H9 (cell line): ENCODE measurements at regions not wholly inside any gene's neighbourhood (a gene's known extent, or its start where the extent isn't known, plus 50 kb on each side); places are given as distances from the start of the nearest gene placed in this dataset.
A peak's percentile ranks its signal among the peaks of the same experiment; 100 is the strongest.

Experiments
- DNase-seq: peaks from one replicate; pipeline ENCODE4 v3.0.0-alpha.2; 2017
- H2AFZ ChIP-seq: one replicate; pipeline ENCODE4 v1.6.1; 2013; ENCODE audit warnings: mild to moderate bottlenecking, low read length, control low read depth, moderate library complexity
- H2AK5ac ChIP-seq: 2 replicates; pipeline ENCODE4 v1.6.1; 2013; ENCODE audit warnings: low read length, control low read depth, mixed read lengths; ENCODE audit not compliant: insufficient read length
- H2BK120ac ChIP-seq: one replicate; pipeline ENCODE4 v1.6.1; 2013; ENCODE audit warnings: low read depth, mild to moderate bottlenecking, low read length, control low read depth, inconsistent platforms; ENCODE audit not compliant: poor library complexity, severe bottlenecking
- H2BK12ac ChIP-seq: 2 replicates; pipeline ENCODE4 v1.6.1; 2013; ENCODE audit warnings: low read length, control low read depth, mixed read lengths, low read depth; ENCODE audit not compliant: insufficient read length
- H2BK15ac ChIP-seq: 2 replicates; pipeline ENCODE4 v1.6.1; 2013; ENCODE audit warnings: low read depth, low read length, control low read depth
- H2BK20ac ChIP-seq: one replicate; pipeline ENCODE4 v1.6.1; 2013; ENCODE audit warnings: low read depth, mild to moderate bottlenecking, low read length, control low read depth, inconsistent platforms; ENCODE audit not compliant: poor library complexity, severe bottlenecking
- H2BK5ac ChIP-seq: 2 replicates; pipeline ENCODE4 v1.6.1; 2013; ENCODE audit warnings: low read length, control low read depth, mixed read lengths; ENCODE audit not compliant: insufficient read length
- H3K14ac ChIP-seq: 2 replicates; pipeline ENCODE4 v1.6.1; 2013; ENCODE audit warnings: low read length, control low read depth; ENCODE audit not compliant: insufficient read depth
- H3K18ac ChIP-seq: 2 replicates; pipeline ENCODE4 v1.6.1; 2013; ENCODE audit warnings: low read depth, mild to moderate bottlenecking, mixed read lengths, low read length, control low read depth; ENCODE audit not compliant: insufficient read length
- H3K23ac ChIP-seq: 2 replicates; pipeline ENCODE4 v1.6.1; 2013; ENCODE audit warnings: low read length, control low read depth, mixed read lengths, low read depth; ENCODE audit not compliant: insufficient read length
- H3K23me2 ChIP-seq: 2 replicates; pipeline ENCODE4 v1.6.1; 2013; ENCODE audit warnings: low read depth, mild to moderate bottlenecking, mixed read lengths, low read length, control low read depth; ENCODE audit not compliant: insufficient read length, poor library complexity, severe bottlenecking
- H3K27ac ChIP-seq: 2 replicates; pipeline ENCODE4 v1.5.1; 2013; ENCODE audit warnings: low read length, control low read depth, mixed read lengths, low read depth; ENCODE audit not compliant: insufficient read length
- H3K27me3 ChIP-seq: 2 replicates; pipeline ENCODE4 v1.6.1; 2013; ENCODE audit warnings: low read length, control low read depth, inconsistent platforms; ENCODE audit not compliant: insufficient read depth
- H3K4ac ChIP-seq: 2 replicates; pipeline ENCODE4 v1.6.1; 2013; ENCODE audit warnings: low read depth, mild to moderate bottlenecking, control low read depth, inconsistent platforms, low read length, moderate library complexity
- H3K4me1 ChIP-seq: 2 replicates; pipeline ENCODE4 v1.6.1; 2013; ENCODE audit warnings: low read length, control low read depth, inconsistent platforms; ENCODE audit not compliant: insufficient read depth
- H3K4me2 ChIP-seq: 2 replicates; pipeline ENCODE4 v1.6.1; 2013; ENCODE audit warnings: low read length, control low read depth, mixed read lengths; ENCODE audit not compliant: insufficient read length, insufficient read depth
- H3K56ac ChIP-seq: 2 replicates; pipeline ENCODE4 v1.6.1; 2013; ENCODE audit warnings: low read depth, mild to moderate bottlenecking, mixed read lengths, low read length, control low read depth; ENCODE audit not compliant: insufficient read length
- H3K79me1 ChIP-seq: 2 replicates; pipeline ENCODE4 v1.6.1; 2013; ENCODE audit warnings: low read depth, mild to moderate bottlenecking, moderate library complexity, low read length, control low read depth, inconsistent platforms; ENCODE audit not compliant: insufficient read depth, poor library complexity, severe bottlenecking
- H3K79me2 ChIP-seq: 2 replicates; pipeline ENCODE4 v1.6.1; 2013; ENCODE audit warnings: low read length, control low read depth, inconsistent platforms; ENCODE audit not compliant: insufficient read depth
- H3K9ac ChIP-seq: 2 replicates; pipeline ENCODE4 v1.6.1; 2013; ENCODE audit warnings: low read length, control low read depth, mixed read lengths; ENCODE audit not compliant: insufficient read length; ENCODE audit errors: extremely low read depth
- H3K9me3 ChIP-seq: one replicate; pipeline ENCODE4 v1.6.1; 2013; ENCODE audit warnings: low read depth, low read length, inconsistent platforms; ENCODE audit not compliant: control insufficient read depth
- H3T11ph ChIP-seq: one replicate; pipeline ENCODE4 v1.6.1; 2013; ENCODE audit warnings: mild to moderate bottlenecking, low read length, control low read depth, inconsistent platforms
- H4K20me1 ChIP-seq: one replicate; pipeline ENCODE4 v1.6.1; 2013; ENCODE audit not compliant: control insufficient read depth, insufficient read length, insufficient read depth
- H4K5ac ChIP-seq: 2 replicates; pipeline ENCODE4 v1.6.1; 2013; ENCODE audit warnings: low read depth, mild to moderate bottlenecking, mixed read lengths, low read length, control low read depth; ENCODE audit not compliant: insufficient read length
- H4K8ac ChIP-seq: replicated peaks from 2 replicates; pipeline ENCODE4 v1.6.1; 2013; ENCODE audit warnings: low read length, control low read depth, mixed read lengths, low read depth; ENCODE audit not compliant: insufficient read length
- H4K91ac ChIP-seq: 2 replicates; pipeline ENCODE4 v1.6.1; 2013; ENCODE audit warnings: low read depth, mild to moderate bottlenecking, moderate library complexity, mixed read lengths, low read length, control low read depth; ENCODE audit not compliant: insufficient read length
- H3K27ac Mint-ChIP-seq, 3 experiments: 2 replicates in 2 of 3; 3 replicates in 1 of 3; pipeline ENCODE4 v1.8.0; 2020 to 2021; ENCODE audit warnings: mixed read lengths in 3 of 3, mild to moderate bottlenecking in 1 of 3, moderate library complexity in 1 of 3
- H3K27me3 Mint-ChIP-seq: 2 replicates; pipeline ENCODE4 v1.8.0; 2021; ENCODE audit warnings: low read depth, mild to moderate bottlenecking, moderate library complexity, mixed read lengths
- H3K36me3 Mint-ChIP-seq, 3 experiments: 2 replicates in 2 of 3; 3 replicates in 1 of 3; pipeline ENCODE4 v1.8.0; 2020 to 2021; ENCODE audit warnings: low read depth in 3 of 3, mixed read lengths in 3 of 3; ENCODE audit not compliant: insufficient read depth in 1 of 3
- H3K4me1 Mint-ChIP-seq, 2 experiments: 2 replicates each; pipeline ENCODE4 v1.8.0; 2020; ENCODE audit warnings: mixed read lengths in 2 of 2
- H3K4me3 Mint-ChIP-seq, 2 experiments: 2 replicates in 1 of 2; 3 replicates in 1 of 2; pipeline ENCODE4 v1.8.0; 2020 to 2021; ENCODE audit warnings: mild to moderate bottlenecking in 2 of 2, mixed read lengths in 2 of 2, moderate library complexity in 1 of 2
- H3K9me3 Mint-ChIP-seq, 2 experiments: 2 replicates in 1 of 2; 3 replicates in 1 of 2; pipeline ENCODE4 v1.8.0; 2020; ENCODE audit warnings: mild to moderate bottlenecking in 2 of 2, mixed read lengths in 2 of 2, moderate library complexity in 1 of 2
- WGBS: extraction: QIAGEN DNeasy Blood & Tissue Kit; methylation state at CpG from one replicate; pipeline ENCODE4 v1.1.7; 2013; ENCODE audit warnings: missing lambda C conversion rate, low lambda C conversion rate, mixed read lengths; ENCODE audit not compliant: insufficient read length; ENCODE audit errors: extremely low coverage; 5-methylcytosine and 5-hydroxymethylcytosine counted together
- TF ChIP-seq, protein P1 (sequence below): fragments of 200-600 bp; sonication (generic); conservative IDR thresholded peaks from 3 replicates; pipeline ENCODE4 v1.8.0; 2021; ENCODE audit warnings: antibody characterized with exemption, mild to moderate bottlenecking

DNA sequence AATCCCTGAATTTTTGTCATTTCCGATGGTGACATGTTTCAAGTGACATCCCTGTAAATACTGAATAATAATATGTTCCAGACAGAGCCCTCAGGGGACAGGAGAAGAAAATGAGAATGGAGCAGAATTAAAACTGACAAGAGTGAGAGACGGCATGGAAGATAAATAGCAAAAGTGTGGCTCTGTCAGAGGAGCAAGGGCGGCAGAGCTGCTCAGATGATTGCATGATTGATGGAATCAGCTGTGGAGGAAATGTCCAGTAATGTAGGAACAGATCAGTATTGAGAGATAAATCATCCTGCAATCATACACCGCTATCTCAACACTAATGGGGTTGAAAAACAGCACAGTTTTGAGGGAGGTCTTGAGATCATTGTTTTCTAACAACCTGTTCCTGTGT lies 350.3 kb downstream of the STIM2 start:
- Histone ChIP-seq H2BK12ac (no peak overlapping the region), H2BK20ac (no peak overlapping the region), H3K14ac (no peak overlapping the region), H2BK5ac (no peak overlapping the region), H2AFZ (no peak overlapping the region), H3K9ac (no peak overlapping the region), H3K4me2 (no peak overlapping the region), H3K79me2 (no peaks in the 10 kb centered on the region), H3K56ac (no peak overlapping the region), H2BK15ac (no peak overlapping the region), H4K5ac (no peak overlapping the region), H2BK120ac (no peak overlapping the region), H3K4me1 (no peaks in the 10 kb centered on the region), H4K8ac (no peak overlapping the region), H3K79me1 (no peaks in the 10 kb centered on the region), H3T11ph (no peak overlapping the region), H3K4ac (no peak overlapping the region), H2AK5ac (no peak overlapping the region), H4K91ac (no peak overlapping the region), H3K23ac (no peak overlapping the region), H4K20me1 (no peaks in the 10 kb centered on the region), H3K23me2 (no peaks in the 10 kb centered on the region), H3K9me3 (no peaks in the 10 kb centered on the region), H3K27ac (no peak overlapping the region), H3K18ac (no peak overlapping the region), H3K27me3 (no peaks in the 10 kb centered on the region)
- TF ChIP-seq, protein P1, sequence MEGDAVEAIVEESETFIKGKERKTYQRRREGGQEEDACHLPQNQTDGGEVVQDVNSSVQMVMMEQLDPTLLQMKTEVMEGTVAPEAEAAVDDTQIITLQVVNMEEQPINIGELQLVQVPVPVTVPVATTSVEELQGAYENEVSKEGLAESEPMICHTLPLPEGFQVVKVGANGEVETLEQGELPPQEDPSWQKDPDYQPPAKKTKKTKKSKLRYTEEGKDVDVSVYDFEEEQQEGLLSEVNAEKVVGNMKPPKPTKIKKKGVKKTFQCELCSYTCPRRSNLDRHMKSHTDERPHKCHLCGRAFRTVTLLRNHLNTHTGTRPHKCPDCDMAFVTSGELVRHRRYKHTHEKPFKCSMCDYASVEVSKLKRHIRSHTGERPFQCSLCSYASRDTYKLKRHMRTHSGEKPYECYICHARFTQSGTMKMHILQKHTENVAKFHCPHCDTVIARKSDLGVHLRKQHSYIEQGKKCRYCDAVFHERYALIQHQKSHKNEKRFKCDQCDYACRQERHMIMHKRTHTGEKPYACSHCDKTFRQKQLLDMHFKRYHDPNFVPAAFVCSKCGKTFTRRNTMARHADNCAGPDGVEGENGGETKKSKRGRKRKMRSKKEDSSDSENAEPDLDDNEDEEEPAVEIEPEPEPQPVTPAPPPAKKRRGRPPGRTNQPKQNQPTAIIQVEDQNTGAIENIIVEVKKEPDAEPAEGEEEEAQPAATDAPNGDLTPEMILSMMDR = no peak
- Mint-ChIP-seq H3K27ac (peak overlapping the region in 1 of 3 experiments; percentile 91; a peak in 1 of 7 replicates), H3K9me3 (no peaks in the 10 kb centered on the region), H3K4me1 (peaks cover 14% of the 10 kb centered on the region in 2 experiments), H3K4me3 (no peak overlapping the region), H3K36me3 (no peaks in the 10 kb centered on the region), H3K27me3 (no peaks in the 10 kb centered on the region)
- no peak for DNase-seq
- WGBS = no CpG with 5 or more reads among the region's 4 CpGs
